ENCODE measurements at regions not wholly inside any gene's neighbourhood (a gene's known extent, or its start where the extent isn't known, plus 50 kb on each side); places are given as distances from the start of the nearest gene placed in this dataset.

DNA sequence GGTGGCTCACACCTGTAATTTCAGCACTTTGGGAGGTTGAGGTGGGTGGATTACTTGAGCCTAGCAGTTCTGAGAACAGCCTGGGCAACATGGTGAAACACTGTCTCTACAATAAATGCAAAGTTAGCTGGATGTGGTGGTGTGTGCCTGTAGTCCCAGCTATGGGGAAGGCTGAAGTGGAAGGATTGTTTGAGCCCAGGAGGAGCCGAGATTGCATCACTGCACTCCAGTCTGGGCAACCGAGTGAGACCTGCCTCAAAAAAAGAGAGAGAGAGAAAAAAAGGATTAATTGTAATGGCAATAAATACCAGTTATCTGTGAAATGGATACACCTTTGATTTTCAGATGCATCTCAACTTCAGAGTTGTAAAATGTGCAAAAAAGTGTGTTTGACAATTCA is 58.8 kb downstream of the SPRY1 start:
- H3K27ac Mint-ChIP-seq = no peak overlapping the region
- no peak for ATAC-seq (replicated peaks)
- H3K4me3 Mint-ChIP-seq = no peak overlapping the region
- H3K9me3 Mint-ChIP-seq = no peaks in the 10 kb centered on the region
- no peak for DNase-seq
- no peaks in the 10 kb centered on the region for H3K36me3 Mint-ChIP-seq (ENCODE audit: insufficient read depth)
- peaks cover 0 to 6% of the 10 kb centered on the region in 2 donors for H3K27me3 Mint-ChIP-seq
- H3K4me1 Mint-ChIP-seq (ENCODE audit: low read depth in 2 of 2) = no peaks in the 10 kb centered on the region

DNA sequence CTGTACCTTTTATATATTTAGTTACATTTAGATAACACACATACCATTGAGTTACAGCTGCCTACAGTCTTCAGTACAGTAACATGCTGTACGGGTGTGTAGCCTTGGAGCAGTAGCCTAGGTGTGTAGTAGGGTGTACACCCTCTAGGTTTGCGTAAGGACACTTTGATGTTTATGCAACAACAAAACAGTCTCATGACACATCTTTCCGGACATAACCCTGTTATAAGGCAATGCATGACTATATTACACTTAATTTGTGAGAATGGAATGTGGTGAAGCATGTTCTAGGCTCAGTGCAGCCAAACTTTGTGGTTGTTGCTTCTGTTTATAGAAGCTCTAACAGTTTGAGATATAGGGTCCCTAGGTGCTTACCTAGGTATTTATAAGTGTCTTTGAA is 65.4 kb downstream of the SPRY1 start:
- Mint-ChIP-seq H3K27ac (no peak overlapping the region), H3K9me3 (no peaks in the 10 kb centered on the region), H3K4me1 (ENCODE audit: low read depth in 2 of 2) (no peaks in the 10 kb centered on the region), H3K4me3 (no peak overlapping the region), H3K27me3 (peaks cover 0 to 7% of the 10 kb centered on the region in 2 donors), H3K36me3 (ENCODE audit: insufficient read depth) (no peaks in the 10 kb centered on the region)
- no peak for ATAC-seq (replicated peaks)
- no peak for DNase-seq

DNA sequence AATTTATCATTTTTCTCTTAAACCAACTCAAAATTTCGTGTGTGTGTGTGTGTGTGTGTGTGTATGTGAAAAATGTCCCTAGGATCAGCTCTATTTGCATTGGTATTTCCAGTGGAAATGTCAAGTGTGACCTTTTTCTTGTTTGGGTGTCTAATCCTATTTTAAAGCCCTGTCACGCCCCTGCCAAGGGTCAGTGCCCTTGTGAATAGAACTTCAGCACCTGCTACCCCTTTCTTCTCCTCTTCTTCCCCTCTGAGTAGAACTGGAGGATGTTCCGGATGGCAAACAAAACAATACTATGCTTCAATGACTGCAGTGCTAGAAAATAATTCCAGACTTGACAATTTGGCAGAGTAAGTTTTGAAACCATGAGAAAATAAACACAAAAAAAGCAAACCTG is 67.3 kb downstream of the SPRY1 start:
- H3K27ac Mint-ChIP-seq = no peak overlapping the region
- H3K9me3 Mint-ChIP-seq = no peaks in the 10 kb centered on the region
- H3K36me3 Mint-ChIP-seq (ENCODE audit: insufficient read depth) = no peaks in the 10 kb centered on the region
- peaks cover 0 to 20% of the 10 kb centered on the region in 2 donors for H3K27me3 Mint-ChIP-seq
- no peak overlapping the region for H3K4me3 Mint-ChIP-seq
- DNase-seq = no peak
- no peaks in the 10 kb centered on the region for H3K4me1 Mint-ChIP-seq (ENCODE audit: low read depth in 2 of 2)
- no peak for ATAC-seq (replicated peaks)

DNA sequence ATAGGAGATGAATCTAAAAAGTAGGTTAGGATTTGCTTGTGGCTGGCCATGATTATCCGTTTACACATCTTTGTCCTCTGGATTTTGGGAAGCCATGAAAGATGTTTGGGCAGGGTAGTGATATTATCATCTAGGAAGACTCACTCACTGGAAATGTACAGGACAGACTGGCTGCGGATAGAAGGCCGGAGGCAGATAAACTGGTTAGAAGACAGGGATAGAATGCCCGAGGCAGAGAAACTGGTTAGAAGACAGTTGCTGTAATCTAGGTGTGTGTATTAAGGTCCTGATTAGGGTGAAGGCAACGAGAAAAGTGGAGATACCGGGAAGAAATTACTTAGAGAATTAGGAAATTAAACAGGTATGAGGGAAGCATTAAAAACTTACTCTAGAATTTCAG is 68.8 kb downstream of the SPRY1 start:
- Mint-ChIP-seq H3K9me3 (no peaks in the 10 kb centered on the region), H3K4me1 (ENCODE audit: low read depth in 2 of 2) (no peaks in the 10 kb centered on the region), H3K27me3 (peaks cover 0 to 20% of the 10 kb centered on the region in 2 donors), H3K27ac (no peak overlapping the region), H3K4me3 (no peak overlapping the region), H3K36me3 (ENCODE audit: insufficient read depth) (no peaks in the 10 kb centered on the region)
- DNase-seq = no peak
- no peak for ATAC-seq (replicated peaks)

DNA sequence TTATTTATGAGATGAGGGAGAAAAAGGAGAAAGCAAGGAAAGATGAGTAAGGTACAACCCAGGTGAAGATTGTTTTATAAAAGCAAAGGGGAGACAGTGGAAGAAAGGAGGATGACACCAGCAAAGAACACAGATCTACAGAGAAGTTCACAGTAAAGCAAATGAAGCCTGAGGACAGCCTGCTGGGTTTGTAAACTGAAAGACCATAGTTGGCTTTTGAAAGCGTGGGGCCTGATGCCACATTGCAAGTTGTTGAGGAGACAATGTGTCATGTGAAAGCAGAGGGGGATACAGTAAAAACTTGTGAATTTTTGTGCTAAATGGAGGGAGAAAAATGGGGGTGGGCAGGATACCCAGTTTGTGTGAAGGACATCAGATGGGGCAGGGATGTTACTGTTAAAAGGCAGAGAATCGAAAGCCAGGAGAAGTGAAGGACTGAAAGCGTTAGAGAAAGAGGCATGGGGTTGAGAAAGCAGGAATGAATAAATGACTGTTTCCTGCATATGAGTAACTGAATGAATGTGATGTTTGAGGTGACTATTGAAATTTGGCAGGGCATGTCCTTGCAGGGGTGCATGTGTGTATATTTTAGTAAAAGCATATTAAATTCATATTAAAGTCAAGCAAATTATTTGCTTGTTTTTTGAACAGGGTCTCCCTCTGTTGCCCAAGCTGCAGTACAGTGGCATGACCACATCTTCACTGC is 69.6 kb downstream of the SPRY1 start:
- Mint-ChIP-seq H3K27me3 (peaks cover 0 to 20% of the 10 kb centered on the region in 2 donors), H3K9me3 (no peaks in the 10 kb centered on the region), H3K4me1 (ENCODE audit: low read depth in 2 of 2) (no peaks in the 10 kb centered on the region), H3K36me3 (ENCODE audit: insufficient read depth) (no peaks in the 10 kb centered on the region), H3K4me3 (no peak overlapping the region), H3K27ac (no peak overlapping the region)
- DNase-seq (no peak), ATAC-seq (replicated peaks) (no peak)

DNA sequence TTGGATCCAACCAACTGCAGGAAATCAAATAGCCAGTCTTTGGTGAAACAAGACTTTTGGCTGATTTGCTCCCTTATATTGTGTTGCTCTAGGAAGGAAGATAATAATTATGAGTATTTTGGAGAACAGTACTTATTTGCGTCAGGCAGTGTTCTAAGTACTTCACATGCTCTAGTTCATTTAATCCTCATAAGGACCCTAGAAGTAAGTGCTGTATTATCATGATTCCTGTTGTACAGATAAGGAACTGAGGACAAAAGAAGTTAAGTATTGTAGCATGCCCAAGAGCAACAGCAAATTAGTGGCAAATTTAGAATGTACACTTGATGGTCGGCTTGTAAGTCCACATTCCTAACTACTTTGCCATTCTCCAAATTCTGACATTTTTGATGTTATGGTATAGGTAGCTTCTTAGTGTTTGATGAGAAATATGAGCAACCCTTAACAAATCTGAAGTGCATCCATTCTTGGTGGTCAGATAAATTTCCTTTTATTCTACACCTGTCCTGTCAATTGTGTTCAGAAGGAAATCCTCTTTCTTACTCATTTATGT is 72.0 kb downstream of the SPRY1 start:
- ATAC-seq (replicated peaks) (no peak), DNase-seq (no peak)
- no peak overlapping the region for H3K4me3 Mint-ChIP-seq
- no peaks in the 10 kb centered on the region for H3K4me1 Mint-ChIP-seq (ENCODE audit: low read depth in 2 of 2)
- H3K9me3 Mint-ChIP-seq = no peaks in the 10 kb centered on the region
- H3K27ac Mint-ChIP-seq = no peak overlapping the region
- H3K27me3 Mint-ChIP-seq = peaks cover 0 to 20% of the 10 kb centered on the region in 2 donors
- H3K36me3 Mint-ChIP-seq (ENCODE audit: insufficient read depth) = no peaks in the 10 kb centered on the region

DNA sequence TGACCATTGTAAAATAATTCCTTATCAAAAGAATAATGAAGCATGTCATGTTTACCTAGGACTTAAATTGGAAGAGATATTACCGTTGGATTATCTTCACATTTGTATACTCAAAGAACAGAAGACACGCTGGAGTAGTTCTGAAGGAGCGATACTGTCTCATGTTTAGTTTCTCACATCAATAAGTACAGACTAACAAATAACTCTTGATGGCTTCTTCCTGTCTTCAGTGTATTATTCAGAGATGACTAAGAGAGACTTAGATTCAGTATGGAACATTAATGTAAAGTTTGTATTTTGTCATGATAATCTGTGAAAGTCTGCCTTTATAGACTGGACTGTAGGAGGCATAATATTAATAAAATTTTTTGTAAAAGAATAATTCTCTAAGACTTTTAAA is 72.7 kb downstream of the SPRY1 start:
- ATAC-seq (replicated peaks) = no peak
- no peaks in the 10 kb centered on the region for H3K9me3 Mint-ChIP-seq
- H3K4me3 Mint-ChIP-seq = no peak overlapping the region
- no peaks in the 10 kb centered on the region for H3K36me3 Mint-ChIP-seq (ENCODE audit: insufficient read depth)
- H3K4me1 Mint-ChIP-seq (ENCODE audit: low read depth in 2 of 2) = no peaks in the 10 kb centered on the region
- H3K27ac Mint-ChIP-seq = no peak overlapping the region
- H3K27me3 Mint-ChIP-seq = peaks cover 0 to 20% of the 10 kb centered on the region in 2 donors
- DNase-seq = no peak

DNA sequence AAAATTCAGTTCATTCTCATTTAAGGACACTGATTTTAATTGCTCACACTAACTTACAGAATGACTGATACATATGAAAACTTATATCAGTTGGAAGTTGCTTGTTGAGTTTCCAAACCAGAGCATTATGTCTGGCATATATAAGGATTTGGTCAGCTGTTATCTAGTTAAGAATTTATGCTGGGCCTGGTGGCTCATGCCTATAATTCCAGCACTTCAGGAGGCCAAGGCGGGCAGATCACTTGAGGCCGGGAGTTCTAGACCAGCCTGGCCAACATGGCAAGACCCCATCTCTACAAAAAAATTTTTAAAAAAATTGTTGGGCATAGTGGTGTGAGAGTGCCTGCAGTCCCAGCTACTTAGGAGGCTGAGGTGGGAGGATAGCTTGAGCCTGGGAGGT is 73.1 kb downstream of the SPRY1 start:
- ATAC-seq (replicated peaks) = no peak
- Mint-ChIP-seq H3K27me3 (peaks cover 0 to 20% of the 10 kb centered on the region in 2 donors), H3K4me3 (no peak overlapping the region), H3K36me3 (ENCODE audit: insufficient read depth) (no peaks in the 10 kb centered on the region), H3K9me3 (no peaks in the 10 kb centered on the region), H3K4me1 (ENCODE audit: low read depth in 2 of 2) (no peaks in the 10 kb centered on the region), H3K27ac (no peak overlapping the region)
- DNase-seq = no peak

DNA sequence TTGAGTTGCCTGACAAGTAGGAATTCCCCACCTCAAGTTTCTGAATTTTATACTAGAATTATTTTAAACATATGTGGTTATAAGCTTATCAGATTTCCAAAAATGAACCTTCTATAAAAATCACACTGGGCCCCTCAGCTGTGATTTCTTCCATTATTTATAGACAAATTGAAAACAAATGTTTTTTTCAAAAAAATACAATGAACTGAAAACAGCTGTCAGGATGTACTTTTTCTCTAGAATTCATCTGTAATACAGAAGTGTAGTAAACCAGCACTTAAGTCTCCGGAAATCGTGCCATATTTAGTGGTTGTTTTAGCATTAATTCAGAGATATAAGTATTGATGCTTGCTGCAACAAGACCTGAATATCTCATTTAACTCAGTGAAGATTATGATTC is 74.0 kb downstream of the SPRY1 start:
- Mint-ChIP-seq H3K27ac (no peak overlapping the region), H3K36me3 (ENCODE audit: insufficient read depth) (no peaks in the 10 kb centered on the region), H3K4me1 (ENCODE audit: low read depth in 2 of 2) (no peaks in the 10 kb centered on the region), H3K27me3 (peaks cover 0 to 19% of the 10 kb centered on the region in 2 donors), H3K9me3 (no peaks in the 10 kb centered on the region), H3K4me3 (no peak overlapping the region)
- DNase-seq (no peak), ATAC-seq (replicated peaks) (no peak)

DNA sequence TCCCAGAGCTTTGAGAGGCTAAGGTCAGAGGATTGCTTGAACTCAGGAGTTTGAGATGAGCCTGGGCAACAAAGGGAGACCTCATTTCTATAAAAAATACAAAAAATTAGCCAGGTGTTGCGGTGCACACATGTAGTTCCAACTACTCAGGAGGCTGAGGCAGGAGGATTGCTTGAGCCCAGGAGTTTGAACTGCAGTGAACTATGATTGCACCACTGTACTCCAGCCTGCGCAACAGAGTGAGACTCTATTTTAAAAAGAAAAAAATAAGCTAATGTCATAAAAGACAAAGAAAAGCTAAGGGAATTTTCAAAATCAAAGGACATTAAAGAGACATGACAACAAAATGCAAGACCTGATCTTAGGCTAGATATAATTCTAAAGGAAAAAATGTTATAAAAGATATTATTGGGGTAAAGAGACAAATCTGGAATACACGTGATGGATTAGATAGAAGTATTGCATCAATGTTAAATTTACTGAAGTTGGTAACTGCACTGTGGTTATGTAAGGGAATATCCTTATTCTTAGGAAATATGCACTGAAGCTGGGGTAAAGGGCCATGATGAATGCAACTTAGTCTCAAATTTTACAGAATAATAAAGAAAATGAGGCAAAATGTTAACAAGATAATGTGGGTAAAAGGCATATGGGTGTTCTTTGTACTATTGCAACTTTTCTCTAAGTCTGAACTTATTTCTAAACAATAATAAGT is 75.2 kb downstream of the SPRY1 start:
- peaks cover 0 to 14% of the 10 kb centered on the region in 2 donors for H3K27me3 Mint-ChIP-seq
- no peak overlapping the region for H3K4me3 Mint-ChIP-seq
- H3K36me3 Mint-ChIP-seq (ENCODE audit: insufficient read depth) = no peaks in the 10 kb centered on the region
- no peak for ATAC-seq (replicated peaks)
- no peak overlapping the region for H3K27ac Mint-ChIP-seq
- H3K4me1 Mint-ChIP-seq (ENCODE audit: low read depth in 2 of 2) = no peaks in the 10 kb centered on the region
- no peaks in the 10 kb centered on the region for H3K9me3 Mint-ChIP-seq
- no peak for DNase-seq

DNA sequence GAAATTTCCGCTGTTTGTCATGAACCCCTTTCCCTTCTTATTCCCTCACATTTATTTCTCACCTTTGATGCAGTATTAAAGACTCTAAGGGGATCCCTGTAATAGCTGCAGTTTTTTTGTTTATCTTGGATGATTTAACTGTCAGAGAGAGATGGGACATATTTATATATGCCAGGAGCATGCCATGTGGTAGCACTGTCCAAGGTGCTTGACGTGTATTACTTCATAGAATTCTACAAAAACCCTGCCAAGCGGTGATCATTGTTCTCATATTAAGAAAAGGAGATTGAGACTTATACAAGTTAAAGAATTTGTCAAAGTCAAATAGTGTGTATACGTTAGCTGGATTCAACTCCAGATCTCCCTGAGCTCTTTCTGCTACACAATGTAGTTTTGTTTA is 78.2 kb downstream of the SPRY1 start:
- Mint-ChIP-seq H3K9me3 (no peaks in the 10 kb centered on the region), H3K4me3 (no peak overlapping the region), H3K36me3 (ENCODE audit: insufficient read depth) (no peaks in the 10 kb centered on the region), H3K4me1 (ENCODE audit: low read depth in 2 of 2) (peaks cover 7 to 13% of the 10 kb centered on the region in 2 donors), H3K27ac (no peak overlapping the region), H3K27me3 (no peaks in the 10 kb centered on the region)
- DNase-seq = no peak
- ATAC-seq (replicated peaks) = no peak

DNA sequence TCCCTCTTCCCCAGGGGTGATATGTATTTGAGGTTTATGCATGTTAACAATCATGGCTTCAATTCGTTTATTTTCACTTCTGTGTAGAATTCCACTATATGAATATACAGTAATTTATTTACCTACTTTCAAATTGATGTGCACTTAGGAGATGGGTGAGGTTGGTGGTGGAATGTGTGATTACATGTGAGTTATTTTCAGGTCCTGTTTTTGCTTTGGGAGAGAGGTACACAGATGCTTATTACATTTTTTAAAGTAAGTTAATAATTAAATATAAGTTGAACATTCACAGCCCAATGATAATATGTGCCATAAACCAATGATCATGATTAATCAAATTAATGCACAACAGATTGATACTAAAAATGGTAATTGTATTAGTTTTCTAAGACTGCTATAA is 79.5 kb downstream of the SPRY1 start:
- H3K4me3 Mint-ChIP-seq = no peak overlapping the region

DNA sequence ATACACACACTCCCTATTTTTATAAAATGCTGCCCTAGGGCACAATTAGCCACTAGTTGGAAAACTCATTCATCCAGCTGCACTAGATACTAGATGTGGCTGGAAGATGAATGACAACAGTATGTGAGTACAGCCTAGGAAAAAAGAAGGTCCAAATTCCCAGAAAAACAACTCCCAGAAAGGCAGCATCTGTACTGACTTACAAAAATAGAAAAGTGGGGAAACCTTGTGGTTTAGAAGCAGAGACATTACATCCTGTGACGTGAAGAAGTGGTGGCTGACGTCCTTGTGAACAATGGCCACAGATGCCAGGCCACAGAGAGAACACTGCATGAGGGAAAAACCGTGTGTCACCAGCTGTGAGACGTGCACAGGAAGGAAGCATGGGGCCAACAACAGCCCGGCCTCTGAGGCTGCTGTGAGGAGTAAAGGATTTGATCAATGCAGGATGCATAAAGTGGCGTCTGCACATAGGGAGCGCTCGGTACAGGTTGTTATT is 81.2 kb downstream of the SPRY1 start:
- Mint-ChIP-seq H3K4me1 (ENCODE audit: low read depth in 2 of 2) (peaks cover 7 to 13% of the 10 kb centered on the region in 2 donors), H3K36me3 (ENCODE audit: insufficient read depth) (no peaks in the 10 kb centered on the region), H3K9me3 (no peaks in the 10 kb centered on the region), H3K27me3 (no peaks in the 10 kb centered on the region), H3K27ac (peak overlapping the region; percentile 15 to 44), H3K4me3 (peak overlapping the region in 1 of 2 donors; percentile 1)
- peak; percentile 34 to 48 (median 47) for DNase-seq
- peak; percentile 98 for ATAC-seq (replicated peaks)

More for the DNA sequence above, 79.5 kb downstream of the SPRY1 start:
- no peak for ATAC-seq (replicated peaks)
- H3K27ac Mint-ChIP-seq = no peak overlapping the region
- H3K9me3 Mint-ChIP-seq = no peaks in the 10 kb centered on the region
- H3K36me3 Mint-ChIP-seq (ENCODE audit: insufficient read depth) = no peaks in the 10 kb centered on the region
- DNase-seq = no peak
- H3K4me1 Mint-ChIP-seq (ENCODE audit: low read depth in 2 of 2) = peaks cover 7 to 13% of the 10 kb centered on the region in 2 donors
- H3K27me3 Mint-ChIP-seq = no peaks in the 10 kb centered on the region

DNA sequence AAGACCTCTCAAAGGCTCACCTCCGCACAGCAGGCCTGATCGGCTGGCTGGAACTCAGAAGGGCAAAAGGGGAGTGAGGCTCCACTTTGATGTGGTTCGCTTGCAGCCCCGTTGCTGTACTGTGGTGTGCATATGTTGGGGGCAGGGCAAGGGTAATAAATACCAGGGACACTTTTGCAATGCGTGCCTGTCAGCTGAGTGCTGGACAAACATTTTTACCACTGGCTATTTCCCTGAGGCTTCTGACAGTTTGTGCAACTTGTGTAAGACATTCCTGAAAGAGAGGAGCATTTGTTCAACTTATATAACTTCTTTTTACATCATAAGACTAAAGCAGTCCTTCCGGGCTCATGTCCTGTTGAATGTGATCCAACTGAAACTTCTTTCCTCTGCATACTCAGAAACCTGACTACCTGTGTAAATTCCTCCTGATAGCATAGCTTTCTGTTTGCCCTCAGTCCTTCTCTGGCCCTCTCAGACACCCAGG is 82.3 kb downstream of the SPRY1 start:
- H3K4me3 Mint-ChIP-seq = no peak overlapping the region
- DNase-seq (no peak), ATAC-seq (replicated peaks) (no peak)
- no peaks in the 10 kb centered on the region for H3K9me3 Mint-ChIP-seq
- peaks cover 7 to 13% of the 10 kb centered on the region in 2 donors for H3K4me1 Mint-ChIP-seq (ENCODE audit: low read depth in 2 of 2)
- no peaks in the 10 kb centered on the region for H3K36me3 Mint-ChIP-seq (ENCODE audit: insufficient read depth)
- peak overlapping the region in 1 of 2 donors; percentile 15 for H3K27ac Mint-ChIP-seq
- no peaks in the 10 kb centered on the region for H3K27me3 Mint-ChIP-seq
